HPDE6-E6E7 (cell line): ENCODE measurements at regions not wholly inside any gene's neighbourhood (a gene's known extent, or its start where the extent isn't known, plus 50 kb on each side); places are given as distances from the start of the nearest gene placed in this dataset.

Source experiments
- DNase-seq: peaks from one replicate; pipeline ENCODE4 v3.0.0; 2011; ENCODE audit warnings: missing footprints; ENCODE audit errors: extremely low spot score

DNA sequence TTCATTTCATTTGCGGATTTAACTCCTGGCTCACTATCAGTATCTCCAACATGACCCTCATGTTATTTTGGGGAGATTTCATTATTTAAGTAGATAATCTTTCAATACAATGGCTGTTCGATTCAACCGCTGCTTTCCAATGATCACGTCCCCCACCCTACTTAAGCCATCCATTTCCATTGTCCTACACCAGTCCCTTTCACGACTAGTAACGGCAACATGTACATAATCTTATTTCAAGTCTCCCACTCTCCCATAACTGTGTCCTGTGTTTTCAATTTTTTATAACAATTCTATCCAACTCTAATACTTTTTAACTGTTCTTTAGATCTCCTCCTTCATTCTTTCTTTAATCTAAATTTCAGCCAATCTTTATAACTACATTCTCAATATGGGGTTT is 890.8 kb upstream of the MAP3K7 start:
- no peak for DNase-seq

DNA sequence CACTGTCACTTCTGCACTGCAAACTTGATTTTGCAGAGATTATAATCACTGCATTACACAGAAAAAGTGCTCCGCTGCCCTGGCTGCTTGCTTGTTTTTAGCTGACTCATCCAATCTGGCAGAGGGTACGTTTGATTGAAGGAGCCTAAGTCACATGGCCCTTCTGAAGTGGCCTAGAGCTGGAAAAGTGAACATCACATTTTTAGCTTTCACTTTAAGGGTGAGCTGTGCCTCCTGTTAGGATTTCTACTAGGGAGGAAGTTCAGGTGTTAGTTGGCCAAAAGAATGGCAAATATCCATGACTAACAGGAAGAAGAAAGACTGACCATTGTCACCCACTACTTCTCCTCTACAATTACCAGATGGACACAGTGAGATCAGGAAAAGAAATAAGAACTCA is 889.1 kb upstream of the MAP3K7 start:
- DNase-seq: peak; percentile 66

DNA sequence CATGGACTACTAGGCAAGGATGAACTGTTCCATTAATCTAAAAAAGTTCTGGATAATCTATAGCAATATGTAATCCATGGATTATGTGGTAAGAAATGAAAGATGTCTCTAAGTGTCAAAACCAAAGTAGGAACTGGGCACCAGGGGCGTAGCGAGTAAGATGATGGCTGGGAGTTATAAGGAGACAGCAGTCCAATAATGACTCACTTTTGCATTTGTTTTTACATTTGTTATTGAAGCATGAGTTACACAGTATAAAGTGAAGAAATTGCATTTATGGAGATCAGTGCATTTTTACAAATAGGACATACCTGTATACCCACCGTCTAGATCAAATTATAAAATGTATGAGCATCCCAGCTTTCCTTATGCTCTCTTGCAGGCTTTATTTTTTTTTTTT is 878.5 kb upstream of the MAP3K7 start:
- no peak for DNase-seq

DNA sequence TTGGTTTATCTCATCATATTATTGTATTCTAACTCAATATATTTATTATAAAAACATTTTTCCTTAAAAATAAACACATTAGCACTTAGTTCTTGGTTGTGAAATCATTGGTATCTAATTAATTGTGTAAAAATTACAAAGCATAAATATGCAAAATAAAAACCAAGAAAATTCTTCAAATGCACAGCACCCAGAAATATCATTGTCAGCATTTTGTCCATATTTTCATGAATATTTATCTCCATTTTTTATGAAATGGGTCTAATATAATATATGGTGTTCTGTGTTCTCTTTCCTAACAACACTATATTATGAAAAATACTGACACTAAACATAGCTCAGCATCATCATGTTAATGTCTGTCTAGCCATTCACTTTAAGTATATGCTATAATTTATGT is 877.8 kb upstream of the MAP3K7 start:
- no peak for DNase-seq

DNA sequence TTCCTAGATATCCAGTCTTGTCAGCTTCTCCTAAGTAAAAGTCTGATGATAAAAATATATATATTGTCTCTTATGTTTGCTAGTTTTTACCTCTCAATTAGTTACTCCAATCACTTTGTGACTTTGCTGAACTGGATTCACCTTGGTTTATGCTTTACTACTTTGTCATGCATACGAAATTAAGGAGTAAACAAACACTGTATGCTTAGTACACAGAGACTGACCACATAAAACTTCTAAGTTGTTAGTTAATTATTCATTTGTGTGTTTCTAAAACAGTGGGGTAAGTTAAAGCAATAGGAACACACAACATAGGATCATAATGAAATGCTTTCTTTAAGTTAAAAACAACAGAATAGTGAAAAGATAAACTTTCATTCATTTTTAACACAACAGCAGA is 877.3 kb upstream of the MAP3K7 start:
- no peak for DNase-seq

DNA sequence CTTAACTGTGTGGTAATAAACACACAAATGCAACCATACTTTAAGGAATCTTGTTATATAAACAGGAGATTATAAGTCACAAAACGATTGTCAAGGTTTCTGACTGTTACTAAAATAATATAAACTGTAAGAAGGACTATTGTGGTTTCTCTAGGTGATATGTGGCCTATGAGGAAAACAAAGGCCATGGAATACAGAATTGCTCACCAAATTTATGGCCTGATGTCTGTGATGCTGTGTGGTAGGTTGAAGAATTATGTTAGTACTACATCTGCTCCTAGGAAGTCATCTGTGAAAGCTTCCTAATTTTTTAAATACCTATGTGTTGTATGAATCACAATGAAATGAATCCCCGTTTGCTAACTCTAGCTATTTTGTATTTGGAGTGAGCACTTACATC is 875.4 kb upstream of the MAP3K7 start:
- no peak for DNase-seq

DNA sequence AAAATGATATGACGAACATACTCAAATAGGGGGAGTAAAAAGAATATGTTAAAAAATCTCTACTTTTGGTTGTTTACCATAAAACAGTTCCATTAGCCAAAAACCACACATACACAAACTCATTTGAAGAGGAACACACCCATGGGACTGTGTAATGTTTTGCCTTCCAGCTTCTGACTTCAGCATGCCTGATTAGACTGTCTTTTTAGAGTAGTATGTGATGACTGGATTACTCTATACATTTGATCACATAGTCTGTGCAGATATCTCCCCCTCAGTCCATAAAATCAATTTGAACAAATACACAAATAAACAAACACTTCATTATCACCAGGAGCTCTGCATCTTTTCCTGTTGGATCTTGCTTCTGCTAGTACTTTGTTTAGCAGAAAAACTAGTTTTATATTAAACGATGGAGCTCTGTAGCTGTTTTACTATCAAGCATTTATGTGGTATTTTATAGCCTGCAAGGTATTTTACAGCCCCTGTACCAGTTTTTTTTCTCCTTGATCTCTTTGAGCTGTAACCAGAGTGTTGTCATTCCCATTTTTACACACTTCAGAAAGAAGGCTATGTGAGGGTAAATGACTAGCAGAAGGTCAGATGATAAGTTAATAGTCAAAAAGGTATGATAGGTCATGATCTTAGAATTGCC is 866.5 kb upstream of the MAP3K7 start:
- DNase-seq: no peak

DNA sequence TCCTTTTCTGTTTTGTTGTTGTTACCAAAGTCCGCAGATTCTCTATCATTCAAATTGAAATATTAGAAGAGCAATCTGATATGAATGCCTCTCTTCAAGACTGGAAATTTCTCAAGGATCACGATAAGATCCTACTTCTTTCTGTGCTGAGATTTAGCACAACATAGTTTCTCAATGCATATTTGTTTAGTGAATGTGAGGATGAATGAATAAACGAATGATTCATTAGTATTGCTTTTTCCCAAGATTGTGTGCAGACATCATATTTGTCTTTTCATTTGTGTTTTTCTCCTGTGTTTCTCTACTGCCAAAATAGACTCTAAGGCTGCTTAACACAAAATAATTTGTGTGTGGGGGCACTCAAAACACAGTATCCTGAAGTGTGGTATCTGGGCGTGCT is 862.7 kb upstream of the MAP3K7 start:
- no peak for DNase-seq

DNA sequence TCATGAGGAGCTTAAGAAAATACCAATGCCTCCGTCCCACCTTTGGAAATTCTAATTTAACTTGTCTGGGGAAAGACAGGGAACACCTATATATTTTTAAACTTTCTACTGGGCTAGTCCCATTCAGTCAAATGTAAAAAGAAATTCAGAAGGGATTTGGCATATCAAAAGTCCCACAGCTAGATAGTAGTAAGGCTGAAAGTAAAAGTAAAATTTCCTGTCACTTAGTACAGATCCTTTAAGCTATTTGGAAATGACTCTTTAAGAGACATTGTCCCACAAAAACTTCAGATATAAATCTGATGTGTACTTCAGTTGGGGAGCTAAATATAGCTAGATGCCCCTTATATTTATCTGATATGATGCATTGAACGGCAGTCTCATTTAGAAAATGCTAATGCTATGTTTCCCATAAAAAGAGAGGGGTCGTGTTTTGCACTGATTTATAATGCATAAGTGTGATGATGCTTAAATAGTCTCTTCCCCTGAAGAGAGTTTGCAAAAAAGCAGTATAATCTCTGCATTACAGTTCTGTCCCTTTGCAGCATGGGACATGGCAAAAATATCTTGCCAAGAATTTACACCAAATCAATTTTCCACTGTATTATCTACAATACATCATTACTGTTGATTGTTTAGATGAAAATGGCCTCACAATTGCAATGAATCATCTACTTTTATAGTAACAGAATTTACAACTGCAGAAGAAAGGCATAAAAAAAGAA is 860.8 kb upstream of the MAP3K7 start:
- no peak for DNase-seq

DNA sequence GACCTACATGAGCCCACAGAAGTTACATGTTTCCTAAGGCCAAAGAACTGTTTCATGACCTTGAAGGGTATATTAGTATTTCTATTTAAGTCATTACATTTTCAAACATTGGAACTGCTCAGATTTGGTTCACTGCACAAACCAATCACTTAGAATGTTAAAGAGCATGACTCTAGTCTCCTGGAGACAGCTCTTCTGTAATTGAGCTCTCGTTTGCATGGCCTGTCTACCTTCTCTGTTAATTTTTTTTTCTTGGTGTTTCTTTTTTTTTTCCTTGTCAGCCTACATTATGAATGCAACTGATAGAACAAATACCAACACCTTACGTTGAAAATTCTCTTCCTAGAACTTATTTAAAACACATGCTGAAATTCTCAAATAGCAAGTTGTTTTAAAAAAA is 860.2 kb upstream of the MAP3K7 start:
- DNase-seq: no peak

DNA sequence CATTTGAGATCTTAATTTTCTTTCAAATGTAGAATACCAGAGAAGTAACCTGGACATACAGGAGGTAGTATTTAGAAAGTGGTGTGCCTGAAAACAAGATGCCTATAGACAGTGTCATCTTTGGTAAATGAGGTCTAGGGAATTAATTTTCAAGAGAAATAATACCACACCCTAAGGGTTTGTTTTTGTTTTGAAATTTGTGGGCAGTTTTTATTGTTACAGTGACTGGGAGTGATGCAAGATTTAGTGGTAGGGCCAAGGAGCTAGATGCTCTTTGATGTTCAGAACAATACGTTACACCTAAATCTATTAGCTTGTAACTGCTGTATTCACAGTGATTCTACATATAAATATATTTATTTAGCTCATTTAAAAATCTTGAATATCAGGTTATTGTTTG is 856.5 kb upstream of the MAP3K7 start:
- no peak for DNase-seq

DNA sequence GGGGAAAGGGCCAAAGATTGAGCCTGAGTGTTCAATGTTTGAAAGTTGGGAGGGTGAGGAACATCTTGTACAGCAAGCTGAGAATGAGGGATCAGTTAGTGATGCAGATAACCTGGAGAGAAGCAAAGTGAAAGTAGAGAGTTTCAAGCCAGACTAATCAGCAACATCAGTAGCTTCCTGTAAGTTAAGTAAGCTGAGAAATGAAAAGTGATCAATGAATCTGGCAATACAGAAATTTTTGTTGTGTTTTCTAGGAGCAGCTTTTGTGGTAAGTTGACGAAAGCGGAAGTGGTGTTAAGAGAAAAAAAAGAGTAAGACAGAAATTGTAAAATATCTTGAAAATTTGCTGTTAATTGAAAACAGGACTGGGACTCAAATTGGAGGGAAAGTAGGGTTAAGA is 855.5 kb upstream of the MAP3K7 start:
- no peak for DNase-seq

DNA sequence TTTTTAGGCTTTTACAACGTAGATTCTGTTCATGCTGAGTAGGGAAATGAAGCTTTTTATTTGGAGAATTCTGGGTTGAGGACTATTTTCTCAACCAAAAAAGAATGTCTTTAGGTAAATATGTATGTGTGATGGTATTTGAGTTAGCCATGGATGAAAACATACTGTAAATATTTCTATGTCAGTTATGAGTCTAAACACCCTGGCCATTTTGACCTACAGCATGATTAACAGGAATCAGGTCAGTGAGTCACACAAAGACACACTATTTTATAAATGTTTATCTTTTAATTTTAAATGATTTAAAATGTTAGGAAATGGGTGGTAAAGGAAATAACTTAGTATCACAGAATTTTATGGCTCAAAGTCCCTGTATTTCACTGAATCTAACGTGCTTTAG is 851.7 kb upstream of the MAP3K7 start:
- no peak for DNase-seq

DNA sequence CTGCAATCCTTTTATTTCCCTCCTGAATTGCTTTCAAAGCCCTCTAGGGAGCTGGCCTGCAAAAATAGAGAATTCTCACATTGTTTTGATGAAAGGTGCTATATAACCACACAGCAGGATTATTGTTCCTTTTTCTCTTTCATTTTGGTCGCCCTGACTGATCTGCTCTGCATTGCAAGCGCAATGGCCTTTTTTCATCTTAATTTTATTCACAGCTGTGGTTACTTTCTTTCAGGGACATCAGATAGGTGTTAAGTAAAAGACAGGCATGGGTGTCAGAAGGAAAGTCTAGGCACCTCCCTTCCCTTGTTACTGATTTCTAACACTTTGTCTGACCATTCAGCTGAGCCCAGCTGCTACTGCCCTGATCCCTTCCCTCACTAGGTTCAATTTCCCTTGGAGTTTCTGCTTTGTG is 850.5 kb upstream of the MAP3K7 start:
- DNase-seq: no peak

DNA sequence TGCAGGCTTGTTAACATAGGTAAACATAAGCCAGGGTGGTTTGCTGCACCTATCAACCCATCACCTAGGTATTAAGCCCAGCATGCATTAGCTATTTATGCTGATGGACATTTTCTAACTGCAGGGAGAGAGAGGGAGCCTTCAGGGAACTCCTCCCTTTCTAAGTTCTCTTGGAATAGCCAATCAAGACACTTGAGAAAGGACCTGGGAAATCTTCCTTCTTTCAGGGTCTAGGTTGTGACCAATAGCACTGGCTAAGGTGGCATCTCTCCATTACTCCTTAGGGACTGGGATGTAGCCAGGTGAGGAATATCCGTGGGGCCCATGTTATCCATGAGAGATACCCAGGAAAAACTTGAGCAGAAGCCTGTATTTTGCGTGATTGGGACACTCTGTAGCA is 849.6 kb upstream of the MAP3K7 start:
- DNase-seq: no peak

DNA sequence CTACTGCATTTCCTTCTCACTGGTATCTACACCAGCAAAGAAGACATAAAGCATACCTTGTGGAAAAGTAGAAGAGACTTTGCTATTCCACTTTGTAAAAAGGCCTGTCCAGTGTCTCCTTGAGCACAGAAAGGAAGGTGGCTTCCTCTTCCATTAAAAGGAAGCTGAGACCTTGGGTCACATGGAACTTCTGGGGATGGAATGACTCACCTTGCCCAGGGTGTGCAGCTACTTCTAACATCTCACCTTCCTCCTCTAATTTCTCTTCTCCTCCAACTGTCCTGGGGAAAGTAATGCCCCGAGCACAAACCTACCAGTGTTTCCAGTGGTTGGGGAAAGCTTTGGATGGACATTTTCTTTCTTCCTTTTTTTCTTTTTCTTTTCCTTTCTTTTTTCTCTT is 848.8 kb upstream of the MAP3K7 start:
- DNase-seq: no peak

DNA sequence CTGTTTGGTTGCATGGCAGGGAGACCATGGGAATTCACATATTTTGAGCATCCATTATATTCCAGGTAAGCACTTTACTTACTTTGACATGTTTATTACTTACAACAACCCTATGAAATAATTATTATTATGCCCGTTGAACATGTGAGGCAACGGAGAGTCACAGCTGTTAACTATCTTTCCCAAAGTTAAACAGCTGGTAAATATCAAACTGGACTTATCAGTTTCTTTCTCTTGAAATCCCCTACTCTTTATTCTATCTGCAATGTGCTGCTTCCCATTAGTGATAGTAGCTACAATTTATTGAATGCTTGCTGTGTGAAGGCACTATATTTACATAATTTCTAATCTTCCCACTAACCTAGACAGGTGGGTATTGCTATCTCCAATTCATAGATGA is 847.7 kb upstream of the MAP3K7 start:
- DNase-seq: no peak

DNA sequence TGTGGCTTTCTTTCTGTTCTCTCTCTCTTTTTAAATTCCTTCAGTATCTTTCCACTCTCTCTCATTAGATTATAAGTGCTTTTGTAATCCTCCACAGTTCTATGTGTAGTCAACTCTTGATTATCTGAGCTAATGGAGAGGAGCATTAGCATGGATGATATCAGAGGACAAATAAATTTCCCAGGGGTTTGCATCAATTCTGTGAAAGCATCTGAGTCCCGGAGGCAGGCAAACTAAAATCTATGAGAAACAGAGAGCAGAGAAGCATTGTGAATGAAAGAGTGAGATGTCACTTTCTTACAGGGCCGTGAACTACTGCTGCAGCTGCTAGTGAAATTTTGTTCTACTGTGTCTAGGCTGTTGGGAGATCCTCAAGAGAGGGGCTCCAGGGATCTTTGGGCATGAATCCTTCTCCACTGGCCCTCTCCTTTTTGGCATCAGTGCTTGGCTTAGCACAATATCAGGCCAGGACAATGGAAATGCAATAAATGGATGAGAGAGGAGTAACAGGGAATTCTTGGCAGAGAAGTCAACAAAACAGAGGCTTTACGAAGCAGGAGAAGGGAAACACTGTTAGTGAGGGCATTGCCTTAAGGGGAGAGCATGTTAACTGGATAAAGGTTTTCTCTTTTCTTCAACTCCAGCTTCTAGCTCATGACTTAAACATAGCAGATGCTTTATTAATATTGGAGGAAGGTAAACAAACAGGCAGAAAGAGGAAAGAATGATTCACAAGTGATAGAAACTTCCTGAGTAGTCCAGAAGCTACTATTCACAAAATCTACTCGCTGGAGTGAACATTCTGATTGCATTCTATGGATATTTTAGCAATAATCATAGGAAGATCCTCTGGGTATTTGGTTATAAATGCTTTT is 847.0 kb upstream of the MAP3K7 start:
- DNase-seq: no peak

DNA sequence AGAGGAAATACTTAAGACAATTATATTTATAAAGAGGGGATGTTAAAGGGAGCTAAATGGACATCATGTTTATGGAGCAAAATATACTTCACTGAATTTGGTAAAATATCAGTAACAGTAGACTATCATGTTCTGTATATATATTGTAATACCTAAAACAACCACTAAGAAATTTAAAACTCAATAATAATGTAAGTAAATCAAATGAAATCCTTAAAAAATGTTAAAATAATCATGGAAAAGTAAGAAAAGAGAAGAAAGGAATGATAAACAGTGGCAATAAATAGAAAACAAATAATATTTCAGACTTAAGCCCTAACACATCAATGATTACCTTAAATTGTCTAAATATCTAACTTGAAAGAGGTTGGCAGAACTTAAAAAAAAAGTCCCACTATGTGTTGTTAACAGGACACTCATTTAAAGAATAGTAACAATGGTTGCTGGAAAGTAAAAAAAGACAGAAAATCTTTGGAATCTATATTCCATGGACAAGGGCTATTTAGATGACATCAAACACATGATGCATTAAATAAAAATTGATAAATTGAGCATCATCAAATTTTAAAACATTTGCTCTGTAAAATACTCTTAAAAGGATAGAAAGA is 842.2 kb upstream of the MAP3K7 start:
- DNase-seq: no peak

DNA sequence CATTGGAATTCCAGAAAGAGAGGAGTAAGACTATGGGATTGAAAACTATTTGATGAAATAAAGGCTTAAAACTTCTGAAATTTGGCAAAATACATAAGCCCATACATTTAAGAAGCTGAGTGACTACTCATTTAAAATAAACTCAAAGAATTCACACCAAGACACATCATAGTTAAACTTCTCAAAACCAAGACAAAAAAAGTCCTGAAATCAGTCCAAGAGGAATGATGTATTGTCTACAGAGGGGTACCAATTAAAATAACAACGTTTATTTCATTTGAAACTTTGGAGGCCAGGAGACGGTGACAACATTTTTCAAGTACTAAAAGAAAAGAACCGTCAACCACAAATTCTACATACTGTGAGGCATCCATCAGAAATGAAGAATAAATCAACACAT is 841.4 kb upstream of the MAP3K7 start:
- no peak for DNase-seq

DNA sequence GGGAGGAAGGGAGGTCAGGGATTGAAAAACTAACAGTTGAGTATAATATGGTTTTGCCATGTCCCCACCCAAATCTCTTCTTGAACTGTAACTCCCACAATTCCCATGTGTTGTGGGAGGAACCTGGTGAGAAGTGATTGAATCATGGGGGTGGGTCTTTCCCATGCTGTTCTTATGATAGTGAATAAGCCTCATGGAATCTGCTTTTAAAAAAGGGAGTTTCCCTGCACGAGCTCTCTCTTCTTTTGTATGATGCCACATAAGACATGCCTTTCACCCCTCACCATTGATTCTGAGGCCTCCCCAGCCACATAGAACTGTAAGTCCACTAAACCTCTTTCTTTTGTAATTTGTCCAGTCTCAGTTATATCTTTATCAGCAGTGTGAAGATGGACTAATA is 833.4 kb upstream of the MAP3K7 start:
- DNase-seq: no peak

DNA sequence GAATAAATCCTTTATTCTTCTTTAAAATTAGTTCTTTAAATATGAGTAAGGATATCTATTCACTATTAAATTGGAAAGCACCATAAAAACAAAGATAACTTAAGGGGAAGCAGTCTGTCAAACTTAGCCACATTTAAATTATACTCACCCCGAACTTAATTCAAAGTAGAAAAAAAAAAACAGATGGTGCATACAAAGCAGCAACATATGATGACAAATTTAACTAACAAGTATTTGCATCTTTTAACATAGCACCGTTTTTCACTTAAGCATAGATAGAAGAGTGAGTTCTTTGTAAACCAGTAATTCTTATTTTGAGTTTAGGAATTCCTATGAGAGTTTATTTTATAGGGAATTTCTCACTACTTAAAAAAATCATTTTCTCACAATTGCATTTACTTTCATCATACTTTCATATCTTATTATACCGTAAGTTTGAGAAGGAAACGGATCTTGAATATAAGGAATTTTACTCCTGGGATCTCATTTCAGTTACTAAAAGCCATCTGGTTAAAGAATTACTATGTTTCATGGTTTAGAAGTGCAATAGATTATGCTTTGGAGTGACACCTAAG is 828.2 kb upstream of the MAP3K7 start:
- DNase-seq: no peak
